NCI-H1417 (cell line): ENCODE measurements at regions not wholly inside any gene's neighbourhood (a gene's known extent, or its start where the extent isn't known, plus 50 kb on each side); places are given as distances from the start of the nearest gene placed in this dataset.
A peak's percentile ranks its signal among the peaks of the same experiment; 100 is the strongest.

Experiments
- DNase-seq, 3 experiments: peaks; one replicate each; lab custom pipeline; 2025; lab: John Stamatoyannopoulos, UW

DNA sequence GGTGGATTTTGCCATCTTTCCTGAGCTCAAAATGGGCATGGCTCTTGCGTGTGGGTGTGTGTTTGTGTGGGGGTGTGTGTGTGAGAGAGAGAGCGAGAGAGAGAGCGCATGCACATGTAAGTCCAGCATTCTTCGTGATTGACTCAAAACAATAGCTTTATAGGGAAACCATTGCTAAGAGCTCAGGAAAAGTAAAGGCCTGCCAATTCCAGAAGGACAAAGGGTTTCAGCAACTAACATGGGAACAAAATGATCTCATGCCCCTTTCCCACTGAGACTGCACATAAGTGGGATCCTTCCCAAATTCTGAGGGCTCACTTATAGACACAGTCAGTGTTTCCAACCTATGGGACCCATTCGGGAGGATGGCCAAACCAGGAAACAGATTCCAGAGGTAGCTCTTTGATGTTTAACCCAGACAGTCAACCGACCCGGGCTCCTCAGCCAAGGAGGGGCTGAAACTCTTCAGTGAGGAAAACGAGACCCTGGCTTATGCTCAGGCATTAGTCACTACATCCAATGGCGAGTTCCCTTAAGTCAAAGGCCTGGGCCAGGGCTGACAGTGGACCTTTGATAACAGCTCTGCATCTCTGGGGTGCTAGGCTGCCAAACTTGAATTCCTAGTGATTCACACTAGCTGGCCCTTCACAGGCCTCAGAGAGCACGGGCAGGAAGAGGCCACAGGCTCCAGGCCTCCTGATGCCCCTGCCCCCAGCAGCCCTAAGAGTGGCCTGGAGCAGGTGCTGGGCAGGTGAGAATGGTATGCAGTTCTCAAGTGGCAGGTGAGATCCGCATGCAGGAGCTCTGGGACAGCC, 305.0 kb upstream of the C2CD4B start:
- DNase-seq, result no peak

DNA sequence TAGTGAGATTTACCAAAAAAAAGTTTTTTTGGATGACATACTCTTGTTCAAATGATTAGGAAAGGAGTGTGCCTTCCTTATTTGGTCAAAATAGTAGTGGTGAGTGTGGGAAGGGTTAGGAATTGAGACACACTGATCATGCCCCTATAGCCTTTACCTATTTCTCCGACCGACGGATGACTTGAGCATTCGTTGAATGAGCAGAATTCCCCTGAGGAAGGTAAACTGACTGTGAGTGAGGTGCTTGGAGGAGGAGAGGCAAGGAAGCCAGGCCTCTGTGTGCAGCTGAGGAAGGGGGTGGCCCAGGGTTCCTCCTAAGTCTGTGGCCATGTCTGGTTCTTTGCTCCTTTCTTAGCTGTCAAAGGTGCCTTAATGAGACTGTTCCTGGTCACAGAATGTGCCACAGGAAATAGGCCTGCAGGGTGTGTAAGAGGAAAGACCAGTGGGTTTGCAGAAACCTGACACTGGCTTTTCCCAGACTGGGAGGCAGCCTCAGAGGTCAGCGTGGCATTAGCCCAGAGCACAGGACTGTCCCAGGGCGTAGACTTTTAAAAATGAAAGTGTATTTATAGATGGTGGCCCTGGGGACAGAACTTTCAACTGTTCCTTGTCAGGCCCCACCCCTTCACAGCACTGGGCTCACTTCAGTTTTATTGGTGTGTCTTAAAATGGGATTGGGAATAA, 307.7 kb upstream of the C2CD4B start:
- DNase-seq, result no peak

DNA sequence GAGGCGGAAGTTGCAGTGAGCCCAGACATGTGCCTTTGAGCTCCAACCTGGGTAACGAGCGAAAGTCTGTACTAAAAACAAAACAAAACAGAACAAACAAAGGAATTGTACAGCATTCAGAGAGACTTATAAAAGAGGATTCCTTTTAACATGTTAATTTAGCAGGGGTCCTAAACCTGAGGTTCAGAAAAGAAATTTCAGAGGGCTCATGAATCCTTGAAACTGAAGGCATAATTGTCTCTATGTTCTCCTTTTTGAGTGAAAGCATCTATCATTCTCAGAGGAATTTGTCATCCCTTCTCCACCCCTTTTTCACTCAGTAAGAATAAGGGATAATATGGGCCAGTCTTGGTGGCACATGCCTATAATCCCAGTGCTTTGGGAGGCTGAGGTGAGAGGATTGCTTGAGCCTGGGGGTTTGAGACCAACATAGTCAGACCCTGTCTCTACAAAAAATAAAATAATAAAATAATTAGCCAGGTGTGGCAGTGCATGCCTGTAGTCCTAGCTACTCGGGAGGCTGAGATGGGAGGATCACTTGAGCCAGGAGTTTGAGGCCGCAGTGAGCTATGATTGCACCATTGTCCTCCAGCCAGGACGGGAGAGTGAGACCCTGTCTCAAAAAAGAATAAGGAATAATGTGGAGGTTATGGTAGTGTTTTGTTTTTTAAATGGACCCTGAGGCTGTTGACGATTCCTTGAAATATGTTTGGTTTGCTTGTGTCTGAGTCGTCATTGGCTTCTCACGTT, 309.1 kb upstream of the C2CD4B start:
- no peak for DNase-seq

DNA sequence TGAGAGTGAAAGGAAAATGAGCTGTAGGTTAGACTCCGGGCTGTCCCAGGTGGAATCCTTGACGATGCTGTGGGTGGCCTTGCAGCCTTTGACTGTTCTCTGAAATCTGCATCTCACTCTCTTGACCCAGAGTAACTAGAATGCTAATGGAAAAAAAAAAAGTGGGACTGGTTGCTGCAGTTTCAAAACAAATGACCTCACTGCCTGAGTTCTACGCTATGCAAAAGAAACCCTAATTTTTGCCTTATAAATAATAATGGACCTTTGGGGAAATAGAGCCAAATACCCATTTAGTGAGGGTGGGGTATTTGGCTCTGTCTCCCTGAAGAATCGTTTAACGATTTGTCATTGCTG, 309.7 kb upstream of the C2CD4B start:
- DNase-seq, result no peak

DNA sequence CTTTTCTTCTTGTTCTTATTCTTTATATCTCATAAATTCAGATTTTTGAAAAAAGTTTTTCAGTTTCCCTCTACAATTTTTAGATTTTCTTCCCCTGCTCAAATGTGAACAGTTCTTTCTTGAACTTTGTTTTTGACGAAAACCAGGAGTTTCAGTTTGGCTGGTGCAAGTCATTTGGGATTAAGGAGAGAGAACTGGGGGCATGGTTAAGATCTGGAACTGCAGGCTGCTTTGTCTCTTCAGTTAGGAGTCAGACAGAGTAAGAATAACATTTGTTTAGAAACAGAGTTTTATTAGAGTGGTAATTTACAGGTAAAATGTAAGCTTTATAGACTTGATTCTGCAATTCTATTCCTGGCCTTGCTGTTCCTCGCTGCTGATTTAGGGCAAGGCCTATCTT, 310.5 kb upstream of the C2CD4B start:
- no peak for DNase-seq

DNA sequence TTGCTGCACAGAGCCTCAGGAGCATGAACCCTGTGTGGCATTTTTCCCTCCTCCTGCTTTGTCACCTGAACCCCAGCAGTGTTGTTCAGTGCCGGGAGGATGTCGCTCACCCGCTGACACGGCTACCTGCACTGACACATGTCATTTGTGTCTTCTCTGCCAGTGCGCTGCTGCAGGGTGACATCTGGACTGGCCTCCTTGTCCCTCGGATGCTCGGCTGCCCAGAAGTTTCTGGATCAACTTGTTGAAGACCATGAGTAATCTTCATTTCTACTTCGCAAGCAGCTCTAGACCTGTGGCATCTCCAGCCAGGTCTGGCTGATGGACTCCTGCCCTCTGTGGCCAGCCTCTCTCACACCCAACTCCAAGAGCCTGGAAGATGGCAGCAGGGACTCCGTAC, 311.1 kb upstream of the C2CD4B start:
- DNase-seq, result no peak

DNA sequence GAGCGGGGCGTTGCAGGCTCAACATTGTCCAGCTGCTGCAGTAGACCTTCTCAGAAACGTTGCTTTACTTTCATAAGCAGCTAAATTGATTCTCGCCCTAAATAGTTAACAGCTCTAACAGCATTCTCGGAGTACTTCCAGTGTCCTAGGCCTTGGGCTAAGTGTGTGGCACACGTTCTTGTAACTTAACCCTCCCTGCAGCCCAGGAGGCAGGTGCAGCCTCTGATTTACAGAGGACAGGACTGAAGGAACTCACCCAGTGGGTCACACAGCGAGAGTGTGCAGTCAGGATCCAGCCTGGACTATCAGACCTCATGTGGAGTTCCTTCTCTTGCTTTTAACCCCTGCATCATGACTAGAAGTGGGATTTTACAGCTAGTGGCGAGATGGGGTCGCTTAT, 312.8 kb upstream of the C2CD4B start:
- peak in 1 of 3 experiments; percentile 15 for DNase-seq

DNA sequence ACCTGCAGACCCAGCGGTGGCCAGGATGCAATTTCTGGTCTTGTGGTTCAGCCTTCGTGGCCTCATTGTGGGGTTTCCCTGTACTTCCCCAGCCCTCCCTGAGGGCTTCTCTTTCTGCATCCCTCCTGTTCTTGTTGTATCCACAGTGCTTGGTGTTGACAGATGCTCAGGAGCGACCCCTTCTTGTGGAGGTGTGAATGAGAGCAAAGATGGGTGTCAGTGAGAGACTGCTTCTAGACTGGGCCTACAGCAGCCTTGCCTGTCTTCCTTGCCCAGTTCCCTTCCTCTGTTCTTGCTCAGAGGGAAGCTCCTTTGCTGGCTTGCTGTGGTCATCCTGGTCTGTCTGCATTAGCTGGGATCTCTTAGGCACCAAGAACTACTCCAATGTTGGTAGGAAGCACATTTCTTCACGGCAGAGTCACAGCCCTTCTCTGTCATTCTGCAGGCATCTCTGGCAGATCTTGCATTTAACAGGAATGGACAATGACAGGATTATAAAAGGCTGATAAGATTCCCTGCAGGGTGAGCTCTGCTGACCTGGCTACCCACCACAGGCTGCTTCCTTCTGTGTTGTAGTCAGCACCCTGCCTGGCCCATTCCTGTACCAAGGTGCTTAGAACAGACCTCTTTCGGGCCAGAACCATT, 317.8 kb upstream of the C2CD4B start:
- DNase-seq, result no peak

DNA sequence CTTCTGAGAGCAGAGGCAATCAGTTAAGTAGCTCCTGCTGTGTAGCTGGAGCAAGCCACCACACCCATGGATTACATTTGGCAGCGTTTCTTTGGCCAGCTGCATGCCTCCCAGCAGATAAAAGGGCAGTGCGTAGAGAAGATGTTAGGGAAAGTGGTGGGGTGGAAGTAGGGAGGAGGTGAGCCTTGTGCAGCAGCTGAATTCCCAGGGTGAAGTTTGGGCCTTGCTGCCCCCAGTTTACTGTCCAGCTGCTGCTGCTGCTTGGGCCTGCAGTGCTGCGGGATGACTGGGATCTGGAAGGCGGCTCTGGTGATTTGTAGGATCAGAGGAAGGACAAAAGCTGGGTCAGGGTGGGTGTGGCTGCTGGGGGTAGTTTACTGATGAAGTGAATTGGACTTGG, 318.7 kb upstream of the C2CD4B start:
- DNase-seq, result no peak

DNA sequence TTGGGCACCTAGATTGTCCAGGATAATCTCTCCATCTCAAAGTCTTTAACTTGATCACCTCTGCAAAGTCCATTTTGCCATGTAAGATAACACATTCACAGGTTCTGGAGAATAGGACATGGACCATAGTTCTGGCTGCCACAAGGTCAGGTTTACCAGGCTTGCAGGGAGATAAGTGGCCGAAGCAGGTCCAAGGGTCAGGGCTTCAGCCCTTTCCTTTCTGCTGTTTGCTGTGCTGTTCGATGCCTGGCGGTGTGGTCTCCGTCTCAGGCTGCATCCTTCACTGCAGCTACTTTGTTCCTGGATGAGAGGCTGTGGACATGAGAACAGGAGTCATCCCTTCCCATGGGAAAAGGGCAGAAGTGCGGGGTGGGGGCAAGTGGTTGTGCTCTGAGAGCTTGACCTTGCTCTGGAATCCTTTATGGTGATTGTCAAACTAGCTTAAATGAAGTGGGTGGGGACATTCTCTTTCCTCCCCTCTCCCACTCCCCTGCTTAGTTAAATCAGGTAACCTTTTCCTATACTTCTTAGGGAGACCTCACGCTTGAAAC, 320.2 kb upstream of the C2CD4B start:
- no peak for DNase-seq

DNA sequence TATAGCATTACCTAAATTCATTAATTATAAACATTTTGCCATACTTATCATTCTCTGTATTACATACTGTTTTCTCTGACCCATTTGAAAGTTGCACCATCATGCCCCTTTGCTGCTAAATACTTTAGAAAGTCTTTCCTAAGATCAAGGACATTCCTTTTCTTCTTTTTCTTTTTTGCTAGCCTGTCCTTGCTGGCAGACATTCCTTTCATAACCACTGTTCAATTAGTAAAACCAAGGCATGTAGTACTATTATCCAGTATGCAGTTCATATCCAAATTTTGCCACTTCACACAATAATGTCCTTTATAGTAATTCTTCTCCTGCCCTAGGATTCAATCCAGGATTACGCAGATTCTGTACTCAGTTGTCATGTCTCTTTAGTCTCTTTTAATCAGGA, 321.0 kb upstream of the C2CD4B start:
- DNase-seq, result no peak

DNA sequence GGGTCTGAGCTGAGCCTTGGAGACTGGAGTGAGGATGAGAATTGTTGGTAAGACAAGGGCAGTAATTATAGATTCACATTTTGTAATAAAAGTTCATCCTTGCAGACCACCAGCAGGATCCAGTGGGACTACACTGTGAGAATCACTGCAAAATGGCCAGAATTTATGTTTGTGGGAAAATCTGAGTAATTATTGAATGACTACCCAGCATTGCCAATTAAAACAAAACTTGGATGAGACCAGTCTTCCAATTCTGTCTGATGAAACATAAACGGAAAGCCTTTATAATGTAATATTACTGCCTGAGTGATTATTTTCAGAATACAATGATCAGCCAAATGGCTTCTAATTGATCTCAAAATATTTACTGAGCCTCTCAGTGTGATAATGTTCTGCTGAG, 323.3 kb upstream of the C2CD4B start:
- DNase-seq, result no peak

DNA sequence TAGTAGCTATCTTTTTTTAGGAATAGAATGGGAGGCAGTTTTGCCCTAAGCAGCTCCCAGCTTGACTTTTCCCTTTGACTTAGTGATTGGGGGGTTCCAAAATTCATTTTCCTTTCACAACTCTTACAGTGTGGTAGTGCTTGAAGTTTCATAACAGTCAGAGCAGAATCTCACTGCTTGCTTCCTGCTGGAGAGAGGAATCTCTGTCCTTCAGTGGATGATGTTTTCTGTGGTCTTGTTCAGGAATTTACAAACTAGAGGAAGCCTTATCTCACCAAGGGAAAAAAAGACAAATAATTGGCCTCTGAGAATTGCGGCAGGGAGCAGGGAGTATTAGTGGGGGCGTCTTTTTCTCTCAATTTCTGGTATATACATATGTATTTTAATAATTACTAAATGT, 326.6 kb upstream of the C2CD4B start:
- DNase-seq, result no peak

DNA sequence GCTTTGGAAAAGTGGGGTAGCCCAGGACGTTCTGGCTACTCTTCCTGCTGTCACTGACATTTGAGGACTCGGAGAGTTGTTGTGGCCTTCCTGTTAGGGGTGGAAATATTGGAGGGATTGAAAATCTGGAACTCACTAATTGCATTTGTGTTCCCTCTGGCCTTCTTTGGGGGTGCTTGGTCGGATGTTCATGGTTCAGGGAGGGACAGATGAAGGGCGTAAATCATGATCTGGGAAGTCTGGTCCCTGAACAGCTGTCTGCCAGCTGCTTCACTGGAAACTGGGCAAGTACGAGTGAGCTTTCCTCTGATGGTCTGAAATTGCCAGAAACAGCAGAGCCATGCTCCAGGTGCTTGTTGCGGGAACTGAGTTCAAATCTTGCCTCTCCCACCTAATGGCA, 327.8 kb upstream of the C2CD4B start:
- no peak for DNase-seq

DNA sequence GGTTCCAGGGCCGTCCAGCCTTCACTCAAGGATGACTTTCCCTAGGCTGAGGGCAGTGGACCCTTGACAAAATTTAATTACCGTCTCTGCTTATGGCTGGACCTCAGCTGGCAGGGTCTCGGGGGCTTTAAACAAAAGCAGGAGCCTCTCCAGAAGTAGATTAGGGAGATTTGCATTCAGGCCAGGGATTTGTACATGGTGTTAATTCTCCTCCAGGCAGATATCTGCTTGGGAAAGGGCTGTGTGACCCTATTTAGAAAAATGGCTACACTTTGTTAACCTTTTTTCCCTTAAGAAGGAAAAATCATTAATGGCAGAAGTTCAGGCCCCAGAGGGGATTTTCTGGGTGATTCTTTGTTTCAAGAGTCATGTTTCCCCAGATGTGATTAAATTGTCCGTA, 329.1 kb upstream of the C2CD4B start:
- no peak for DNase-seq

DNA sequence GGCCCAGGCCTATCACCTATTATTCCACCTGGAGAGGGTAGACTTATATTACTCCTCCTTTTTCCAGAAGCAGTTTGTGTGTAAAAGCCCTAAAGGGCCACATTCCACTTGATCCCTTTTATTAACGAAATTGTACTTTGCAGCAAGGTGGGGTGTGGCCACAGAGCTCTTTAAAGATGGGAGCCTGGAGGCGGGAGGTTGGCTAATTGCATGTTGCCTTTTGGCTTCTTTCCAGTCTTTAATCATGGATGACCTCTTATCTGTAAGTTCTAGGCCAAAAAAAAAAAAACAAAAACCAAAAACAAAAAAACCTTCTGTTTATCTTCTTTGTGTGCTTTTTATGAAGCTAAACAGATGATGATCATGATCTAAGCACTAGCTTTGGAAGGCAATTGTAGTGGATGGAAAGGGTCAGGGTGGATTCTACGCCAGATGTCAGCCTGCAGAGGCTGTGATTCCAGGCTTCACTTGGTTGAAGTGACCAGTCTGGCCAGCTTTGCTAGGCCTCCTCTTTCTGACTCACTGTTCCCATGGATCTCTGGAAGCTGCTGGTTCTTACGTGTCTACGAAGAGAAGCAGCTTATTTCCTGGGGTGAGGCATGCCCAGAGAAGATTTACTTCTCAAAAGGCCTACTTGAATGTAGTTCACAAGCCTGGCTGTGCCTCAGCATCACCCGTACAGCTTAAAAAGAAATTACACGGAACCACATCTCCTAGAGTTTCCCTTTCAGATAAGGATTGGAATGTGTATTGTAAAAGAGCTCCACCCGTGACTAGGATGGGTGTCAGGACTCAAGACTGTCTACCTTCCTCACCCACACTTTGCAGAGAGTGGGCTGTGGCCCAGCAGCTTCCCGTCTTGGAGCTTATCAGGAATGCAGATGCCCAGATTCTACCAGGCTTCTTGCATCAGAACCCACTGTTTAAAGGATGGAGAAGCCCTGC, 330.9 kb upstream of the C2CD4B start:
- peak in 1 of 3 experiments; percentile 57 for DNase-seq

DNA sequence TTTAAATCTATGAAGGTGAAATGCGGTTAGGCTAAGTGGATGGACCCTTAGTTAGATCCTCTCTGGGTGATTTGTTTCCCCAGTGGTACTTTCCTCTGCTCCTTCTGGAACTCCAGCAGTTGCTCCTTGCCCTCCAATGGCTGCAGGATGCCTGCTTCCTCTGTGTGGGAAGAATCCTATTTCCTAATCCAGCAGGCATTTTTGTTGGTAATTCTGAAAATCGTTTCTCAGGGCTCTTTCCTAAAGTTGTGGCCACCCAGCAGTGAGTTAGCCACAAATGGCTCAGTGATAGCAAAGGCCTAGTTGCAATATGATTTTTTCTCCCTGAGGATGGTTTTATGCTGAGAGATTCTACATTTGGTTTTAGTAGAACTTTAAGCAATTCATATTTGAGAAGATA, 332.3 kb upstream of the C2CD4B start:
- no peak for DNase-seq

DNA sequence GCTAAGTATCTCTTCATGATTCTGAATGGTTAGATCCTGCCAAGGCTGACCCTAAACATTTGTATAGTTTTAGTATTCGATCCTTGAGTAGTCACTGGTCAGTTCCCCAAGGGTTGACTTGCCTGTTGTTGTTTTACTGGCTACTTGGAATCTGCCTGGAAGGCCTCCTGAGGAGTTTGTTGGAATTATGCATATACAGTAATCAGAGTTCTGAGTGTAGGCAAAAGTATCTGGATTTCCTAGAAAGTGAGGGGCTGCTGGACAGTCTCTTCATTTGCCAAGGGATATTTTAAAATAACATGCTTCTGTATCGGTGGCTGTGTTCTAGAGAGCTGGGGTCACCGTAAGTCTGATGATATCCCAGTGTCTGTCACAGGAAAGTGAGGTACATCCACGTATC, 333.2 kb upstream of the C2CD4B start:
- DNase-seq, result no peak

DNA sequence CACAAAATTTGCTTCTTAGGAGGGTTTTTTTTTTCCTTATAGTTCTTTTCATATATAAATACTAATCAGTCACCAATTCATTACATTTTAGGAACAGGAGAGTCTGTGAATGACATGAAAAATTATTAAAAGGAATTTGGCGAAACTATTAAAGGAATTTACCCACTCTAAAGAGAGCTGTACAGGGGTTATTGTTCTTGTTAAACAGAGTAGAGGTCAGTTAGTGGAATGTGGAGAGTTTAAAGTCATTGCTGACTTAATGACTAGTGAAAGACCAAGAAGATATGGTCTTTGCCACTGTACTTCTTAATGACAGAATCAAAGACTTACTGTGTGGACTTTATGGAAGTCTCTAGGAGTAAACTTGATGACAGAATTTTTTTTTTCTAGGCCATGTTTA, 333.6 kb upstream of the C2CD4B start:
- DNase-seq, result no peak

DNA sequence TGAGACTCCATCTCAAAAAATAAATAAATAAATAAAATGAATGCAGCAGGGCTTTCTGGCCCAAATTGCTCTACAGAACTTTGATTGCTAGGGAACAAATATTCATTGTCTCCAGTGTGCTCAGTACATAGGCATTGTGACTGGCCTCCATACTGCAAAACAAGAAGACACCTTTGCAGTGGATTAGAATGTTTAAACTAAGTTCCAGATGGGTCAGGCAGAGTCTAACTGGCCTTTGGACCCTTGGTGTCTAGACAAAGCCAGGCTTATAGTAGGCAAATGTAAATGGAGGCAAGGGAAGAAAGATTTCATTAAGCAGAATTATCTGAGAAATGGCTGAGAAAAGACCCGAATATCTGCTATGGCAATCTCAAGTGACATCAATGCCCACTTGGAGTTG, 335.2 kb upstream of the C2CD4B start:
- no peak for DNase-seq

DNA sequence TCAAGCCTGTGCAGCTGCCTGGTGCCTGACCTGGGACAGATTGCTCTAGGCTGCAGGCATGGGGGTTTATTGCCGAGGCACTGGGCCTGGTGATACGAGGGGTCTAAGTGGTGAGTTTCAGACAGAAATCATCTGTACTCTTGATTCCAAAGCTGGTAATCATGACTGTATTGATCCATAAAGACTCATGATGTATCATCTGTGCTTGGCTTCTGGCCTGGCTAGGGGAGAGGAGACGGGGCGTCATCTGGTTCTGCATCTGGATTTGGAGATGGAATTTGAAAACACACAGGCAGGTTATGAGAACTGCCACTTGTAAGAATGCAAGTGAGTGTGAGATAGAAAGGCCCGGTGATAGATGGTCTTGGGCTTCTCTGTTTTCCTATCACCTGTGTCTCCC, 337.4 kb upstream of the C2CD4B start:
- DNase-seq, result no peak
